GM10266 (cell line): ENCODE measurements at regions not wholly inside any gene's neighbourhood (a gene's known extent, or its start where the extent isn't known, plus 50 kb on each side); places are given as distances from the start of the nearest gene placed in this dataset.
"Not testable (repeated sequence)": the region's sequence is repeated elsewhere in the genome, so short reads cannot be mapped to it uniquely, and the experiment has no call there.

ENCODE experiments used
- DNase-seq: peaks from one replicate; pipeline ENCODE4 v3.0.0; 2012; ENCODE audit errors: extremely low spot score
- TF ChIP-seq, protein P1 (sequence below): IDR thresholded peaks from 2 replicates; pipeline ENCODE4 v1.5.1; 2012; ENCODE audit warnings: mild to moderate bottlenecking, low read depth; ENCODE audit not compliant: control insufficient read depth, insufficient read depth; ENCODE audit errors: missing control alignments

DNA sequence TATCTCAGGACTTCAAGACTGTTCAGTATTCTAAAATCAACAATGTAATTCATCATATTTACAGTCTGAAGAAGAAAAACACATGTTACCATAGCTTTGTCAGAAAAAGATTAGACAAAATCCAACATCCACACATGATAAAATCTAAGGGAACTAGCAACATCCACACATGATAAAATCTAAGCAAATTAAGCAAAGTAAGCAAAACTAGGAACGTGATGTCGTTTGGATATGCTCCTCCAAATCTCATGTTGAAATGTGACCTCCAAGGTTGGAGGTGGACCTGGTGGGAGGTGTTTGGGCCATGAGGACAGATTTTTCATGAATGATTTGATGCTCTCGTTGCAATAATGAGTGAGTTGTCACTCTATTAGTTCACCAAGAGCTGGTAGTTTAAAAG lies 717.3 kb upstream of the HS6ST1 start:
- TF ChIP-seq, protein P1, sequence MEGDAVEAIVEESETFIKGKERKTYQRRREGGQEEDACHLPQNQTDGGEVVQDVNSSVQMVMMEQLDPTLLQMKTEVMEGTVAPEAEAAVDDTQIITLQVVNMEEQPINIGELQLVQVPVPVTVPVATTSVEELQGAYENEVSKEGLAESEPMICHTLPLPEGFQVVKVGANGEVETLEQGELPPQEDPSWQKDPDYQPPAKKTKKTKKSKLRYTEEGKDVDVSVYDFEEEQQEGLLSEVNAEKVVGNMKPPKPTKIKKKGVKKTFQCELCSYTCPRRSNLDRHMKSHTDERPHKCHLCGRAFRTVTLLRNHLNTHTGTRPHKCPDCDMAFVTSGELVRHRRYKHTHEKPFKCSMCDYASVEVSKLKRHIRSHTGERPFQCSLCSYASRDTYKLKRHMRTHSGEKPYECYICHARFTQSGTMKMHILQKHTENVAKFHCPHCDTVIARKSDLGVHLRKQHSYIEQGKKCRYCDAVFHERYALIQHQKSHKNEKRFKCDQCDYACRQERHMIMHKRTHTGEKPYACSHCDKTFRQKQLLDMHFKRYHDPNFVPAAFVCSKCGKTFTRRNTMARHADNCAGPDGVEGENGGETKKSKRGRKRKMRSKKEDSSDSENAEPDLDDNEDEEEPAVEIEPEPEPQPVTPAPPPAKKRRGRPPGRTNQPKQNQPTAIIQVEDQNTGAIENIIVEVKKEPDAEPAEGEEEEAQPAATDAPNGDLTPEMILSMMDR: no peak
- no peak for DNase-seq

DNA sequence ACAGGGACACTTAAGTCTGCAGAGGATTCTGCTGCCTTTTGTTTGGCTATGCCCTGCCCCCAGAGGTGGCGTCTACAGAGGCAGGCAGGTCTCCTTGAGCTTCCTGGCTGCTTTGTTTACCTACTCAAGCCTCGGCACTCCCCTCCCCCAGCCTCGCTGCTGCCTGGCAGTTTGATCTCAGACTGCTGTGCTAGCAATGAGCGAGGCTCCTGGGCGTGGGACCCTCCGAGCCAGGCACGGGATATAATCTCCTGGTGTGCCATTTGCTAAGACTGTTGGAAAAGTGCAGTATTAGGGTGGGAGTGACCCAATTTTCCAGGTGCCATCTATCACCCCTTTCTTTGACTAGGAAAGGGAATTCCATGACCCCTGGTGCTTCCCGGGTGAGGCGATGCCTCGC lies 725.0 kb upstream of the HS6ST1 start:
- not testable (repeated sequence) for DNase-seq

DNA sequence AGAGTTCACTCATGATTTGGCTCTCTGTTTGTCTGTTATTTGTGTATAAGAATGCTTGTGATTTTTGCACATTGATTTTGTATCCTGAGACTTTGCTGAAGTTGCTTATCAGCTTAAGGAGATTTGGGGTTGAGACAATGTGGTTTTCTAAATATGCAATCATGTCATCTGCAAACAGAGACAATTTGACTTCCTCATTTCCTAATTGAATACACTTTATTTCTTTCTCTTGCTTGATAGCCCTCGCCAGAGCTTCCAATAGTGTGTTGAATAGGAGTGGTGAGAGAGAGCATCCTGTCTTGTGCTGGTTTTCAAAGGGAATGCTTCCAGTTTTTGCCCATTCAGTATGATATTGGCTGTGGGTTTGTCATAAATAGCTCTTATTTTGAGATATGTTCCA lies 727.8 kb upstream of the HS6ST1 start:
- DNase-seq: not testable (repeated sequence)

DNA sequence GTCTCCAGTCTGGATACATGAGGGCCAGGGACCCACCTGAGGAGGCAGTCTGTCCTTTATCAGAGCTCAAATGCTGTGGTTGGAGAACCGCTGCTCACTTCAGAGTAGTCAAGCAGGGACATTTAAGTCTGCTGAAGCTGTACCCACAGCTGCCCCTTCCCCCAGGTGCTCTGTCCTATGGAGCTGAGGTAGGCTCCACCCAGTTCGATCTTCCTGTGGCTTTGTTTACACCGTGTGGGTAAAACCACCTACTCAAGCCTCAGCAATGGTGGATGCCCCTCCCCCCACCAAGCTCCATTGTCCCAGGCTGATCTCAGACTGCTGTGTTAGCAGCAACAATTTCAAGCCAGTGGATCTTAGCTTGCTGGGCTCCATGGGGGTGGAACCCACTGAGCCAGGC lies 731.4 kb upstream of the HS6ST1 start:
- TF ChIP-seq, protein P1: no peak
- no peak for DNase-seq

DNA sequence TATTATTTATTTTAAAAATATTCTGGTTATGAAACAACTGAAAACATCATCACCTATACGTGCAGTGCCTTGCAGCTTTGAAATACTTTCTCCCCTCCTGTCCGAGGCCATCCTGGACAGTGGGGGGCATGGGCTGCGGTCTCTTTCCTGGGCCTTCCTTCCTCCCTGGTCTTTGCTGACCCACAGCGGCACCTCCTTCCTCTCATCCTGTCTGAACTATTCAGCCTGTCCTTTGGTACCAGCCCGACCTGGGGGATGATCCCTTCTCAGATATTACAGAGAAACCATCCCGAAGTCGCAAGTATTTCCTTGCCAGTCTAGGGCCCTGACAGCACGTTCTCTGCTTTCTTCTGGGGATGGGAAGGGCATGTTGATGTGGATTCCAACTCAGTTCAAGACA lies 736.6 kb upstream of the HS6ST1 start:
- TF ChIP-seq, protein P1: no peak
- no peak for DNase-seq

DNA sequence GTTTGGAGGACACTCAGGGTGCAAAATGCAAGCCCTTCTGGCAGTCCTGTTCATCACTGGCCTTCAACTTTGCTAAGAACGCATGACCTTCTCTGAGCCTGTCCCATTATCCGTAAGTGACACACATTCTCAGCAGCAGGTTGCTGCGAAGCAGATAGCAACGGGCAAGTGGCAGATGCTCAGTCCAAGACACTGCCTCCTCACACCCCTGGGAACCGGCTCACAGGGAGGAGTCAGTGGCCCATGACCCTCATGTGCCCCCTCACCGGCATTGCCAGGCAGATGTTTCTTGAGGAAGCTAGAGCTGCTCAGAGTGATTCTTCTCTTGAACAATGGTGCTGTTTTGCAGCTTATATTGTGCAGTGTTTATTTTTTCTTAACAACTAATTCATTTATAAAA lies 737.2 kb upstream of the HS6ST1 start:
- TF ChIP-seq, protein P1: no peak

DNA sequence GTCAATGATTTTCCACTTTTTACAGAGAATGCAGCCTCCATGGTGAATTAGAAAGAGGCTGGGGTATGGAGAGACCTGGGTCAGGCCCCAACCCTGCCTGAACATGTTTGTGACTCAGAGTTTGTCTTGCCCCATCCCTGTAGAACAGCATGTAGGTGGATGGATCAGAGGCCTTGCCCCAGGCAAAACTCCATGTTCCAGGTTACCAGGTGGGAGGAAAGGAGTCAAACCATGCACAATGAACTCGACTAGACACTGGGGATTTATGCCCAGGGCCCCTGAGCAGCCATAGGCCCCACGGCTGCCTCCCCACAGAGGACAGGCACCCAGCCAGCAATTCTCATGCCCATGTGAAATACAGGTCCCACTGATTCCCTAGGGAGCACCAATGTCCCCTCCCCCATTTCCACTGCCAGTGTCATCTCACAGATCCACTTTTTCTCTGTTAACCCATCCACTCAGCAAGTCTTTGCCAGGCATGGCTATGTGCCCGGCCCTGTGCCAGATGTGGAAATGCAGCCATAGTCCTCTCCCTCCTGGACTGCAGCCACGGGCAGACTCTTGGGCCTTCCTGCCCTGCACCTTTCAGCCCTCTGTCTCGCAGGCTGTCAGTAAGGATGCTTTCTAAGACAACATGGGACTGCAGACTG lies 737.8 kb upstream of the HS6ST1 start:
- DNase-seq: no peak
- TF ChIP-seq, protein P1: no peak

More for the DNA sequence above, 737.2 kb upstream of the HS6ST1 start:
- no peak for DNase-seq

DNA sequence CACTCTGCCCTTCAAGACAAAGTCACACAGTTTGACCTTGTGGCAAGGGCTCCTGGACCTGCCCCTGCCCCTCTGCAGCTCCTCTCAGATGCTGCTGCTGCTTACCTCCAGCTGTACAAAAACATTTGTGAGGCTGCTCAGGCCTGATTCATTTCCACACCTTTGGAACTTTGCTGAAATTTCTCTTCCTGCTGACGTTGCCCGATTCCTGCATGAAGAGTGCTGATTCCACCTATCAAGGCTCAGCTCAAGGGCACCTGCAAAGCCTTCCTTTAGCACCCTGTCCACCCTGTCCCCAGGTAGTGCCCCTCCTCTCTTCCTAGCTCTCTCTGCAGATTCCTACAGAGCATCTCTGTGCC lies 738.3 kb upstream of the HS6ST1 start:
- TF ChIP-seq, protein P1: no peak
- no peak for DNase-seq

DNA sequence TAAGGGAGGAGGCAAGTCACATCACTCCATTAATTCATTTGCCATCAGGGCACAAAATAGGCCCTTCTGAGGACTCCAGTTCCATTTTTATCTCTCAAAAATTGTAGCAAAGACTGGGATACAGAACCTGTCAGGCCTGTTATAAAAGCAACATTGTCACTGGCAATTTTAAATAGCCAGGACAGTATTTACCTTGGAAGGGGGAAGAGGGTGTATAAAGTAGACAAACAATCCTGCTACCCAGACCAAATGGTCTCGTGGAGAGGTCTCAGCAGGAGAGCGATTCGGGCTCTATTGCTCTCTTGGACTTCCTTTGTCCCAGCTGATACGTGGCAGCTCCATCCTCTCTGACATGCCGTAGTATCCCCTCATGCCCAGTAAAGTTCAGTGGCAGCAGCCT lies 740.3 kb upstream of the HS6ST1 start:
- DNase-seq: no peak
- TF ChIP-seq, protein P1: no peak
